RKO (cell line): ENCODE measurements at regions not wholly inside any gene's neighbourhood (a gene's known extent, or its start where the extent isn't known, plus 50 kb on each side); places are given as distances from the start of the nearest gene placed in this dataset.
"Not testable (repeated sequence)": the region's sequence is repeated elsewhere in the genome, so short reads cannot be mapped to it uniquely, and the experiment has no call there.

ENCODE experiments used
- DNase-seq: peaks from one replicate; pipeline ENCODE4 v3.0.0-alpha.2; 2016; ENCODE audit warnings: low spot score

- DNase-seq: no peak
Measured at GRCh38 chr2:8121022-8121825, 560.6 kb upstream of the ID2 start.

GRCh38 chr2:8121826-8122513, 559.9 kb upstream of the ID2 start:
- DNase-seq: no peak

GRCh38 chr2:8122520-8122919, 559.3 kb upstream of the ID2 start:
- no peak for DNase-seq

GRCh38 chr2:8123464-8123863, 558.4 kb upstream of the ID2 start:
- no peak for DNase-seq

- no peak for DNase-seq
Measured at GRCh38 chr2:8125741-8126711, 555.8 kb upstream of the ID2 start.

- DNase-seq: no peak
Measured at GRCh38 chr2:8126783-8127182, 555.1 kb upstream of the ID2 start.

- DNase-seq: not testable (repeated sequence)
Measured at GRCh38 chr2:8131423-8131822, 550.4 kb upstream of the ID2 start.

GRCh38 chr2:8132351-8132831, 549.5 kb upstream of the ID2 start:
- no peak for DNase-seq

GRCh38 chr2:8132879-8133278, 549.0 kb upstream of the ID2 start:
- DNase-seq: no peak

GRCh38 chr2:8133363-8133762, 548.5 kb upstream of the ID2 start:
- DNase-seq: no peak

- no peak for DNase-seq
Measured at GRCh38 chr2:8133913-8134472, 547.9 kb upstream of the ID2 start.

- no peak for DNase-seq
Measured at GRCh38 chr2:8134473-8134932, 547.4 kb upstream of the ID2 start.

- no peak for DNase-seq
Measured at GRCh38 chr2:8134985-8135682, 546.7 kb upstream of the ID2 start.

GRCh38 chr2:8137801-8138200, 544.1 kb upstream of the ID2 start:
- DNase-seq: no peak

GRCh38 chr2:8138525-8138922, 543.3 kb upstream of the ID2 start:
- no peak for DNase-seq

GRCh38 chr2:8138923-8139667, 542.8 kb upstream of the ID2 start:
- no peak for DNase-seq

- DNase-seq: no peak
Measured at GRCh38 chr2:8139668-8140200, 542.1 kb upstream of the ID2 start.

- DNase-seq: no peak
Measured at GRCh38 chr2:8141079-8141707, 540.7 kb upstream of the ID2 start.

- DNase-seq: no peak
Measured at GRCh38 chr2:8141780-8142179, 540.1 kb upstream of the ID2 start.

- DNase-seq: no peak
Measured at GRCh38 chr2:8142461-8142860, 539.4 kb upstream of the ID2 start.
